BJ (cell line): ENCODE measurements at regions not wholly inside any gene's neighbourhood (a gene's known extent, or its start where the extent isn't known, plus 50 kb on each side); places are given as distances from the start of the nearest gene placed in this dataset.

Experiments
- CTCF ChIA-PET: fragments of 350-600 bp; formaldehyde crosslinking; extraction: SDS; loops from one replicate; lab custom pipeline; 2021; ENCODE audit warnings: antibody characterized with exemption, inconsistent platforms; lab: Yijun Ruan, JAX
- POLR2A ChIA-PET: fragments of 300-600 bp; sonication (Branson Sonifier 250); formaldehyde crosslinking; extraction: SDS; loops from one replicate; lab custom pipeline; 2021; ENCODE audit warnings: antibody characterized with exemption; lab: Charles Lee
- DNase-seq: peaks from one replicate; pipeline ENCODE4 v3.0.0-alpha.2; 2011; ENCODE audit warnings: low read depth
- H3K27me3 ChIP-seq: 2 replicates; pipeline ENCODE4 v1.6.0; 2011; ENCODE audit warnings: low read length; ENCODE audit not compliant: control insufficient read depth, insufficient read depth
- H3K36me3 ChIP-seq: 2 replicates; pipeline ENCODE4 v1.5.1; 2011; ENCODE audit warnings: low read length; ENCODE audit not compliant: control insufficient read depth, insufficient read depth
- H3K4me3 ChIP-seq: 2 replicates; pipeline ENCODE4 v1.5.1; 2011; ENCODE audit warnings: low read depth, mild to moderate bottlenecking, control low read depth, low read length
- CTCF ChIP-seq: IDR thresholded peaks from 2 replicates; pipeline ENCODE4 v1.5.1; 2011; ENCODE audit warnings: low read depth, mild to moderate bottlenecking, control low read depth, inconsistent platforms, low read length, moderate library complexity; ENCODE audit not compliant: insufficient read depth

DNA sequence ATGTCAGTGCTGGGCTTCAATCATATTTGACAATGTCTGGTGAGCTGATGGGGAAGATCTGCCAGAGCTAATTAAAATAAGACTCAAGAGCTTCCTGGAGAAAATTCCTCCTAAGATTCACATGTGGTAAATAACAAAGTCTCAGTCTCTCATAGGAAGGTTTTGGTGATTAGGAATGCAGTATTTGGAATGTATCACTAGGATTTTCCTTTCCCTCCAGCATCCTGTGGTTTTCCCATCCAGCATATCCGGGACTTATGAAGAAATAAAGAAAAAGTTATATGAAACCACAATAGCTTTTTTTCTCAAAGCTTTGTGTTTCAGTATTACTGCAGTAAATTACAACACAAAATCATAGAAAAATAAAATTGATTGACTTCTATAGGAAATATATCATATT is 1597.1 kb downstream of the ADGRL3 start:
- CTCF ChIA-PET = no interaction called here

GRCh38 chr4:62791386-62791785 is 1591.3 kb downstream of the ADGRL3 start:
- CTCF ChIA-PET = no interaction called here
- H3K36me3 ChIP-seq = no peaks in the 10 kb centered on the region
- H3K27me3 ChIP-seq = no peaks in the 10 kb centered on the region
- POLR2A ChIA-PET = no interaction called here
- DNase-seq = no peak
- TF ChIP-seq CTCF = no peak
- H3K4me3 ChIP-seq = no peak overlapping the region

More for the DNA sequence above, 1597.1 kb downstream of the ADGRL3 start:
- DNase-seq = no peak
- H3K4me3 ChIP-seq = no peak overlapping the region
- H3K27me3 ChIP-seq = no peaks in the 10 kb centered on the region
- POLR2A ChIA-PET = no interaction called here
- H3K36me3 ChIP-seq = no peaks in the 10 kb centered on the region
- no peak for TF ChIP-seq CTCF

DNA sequence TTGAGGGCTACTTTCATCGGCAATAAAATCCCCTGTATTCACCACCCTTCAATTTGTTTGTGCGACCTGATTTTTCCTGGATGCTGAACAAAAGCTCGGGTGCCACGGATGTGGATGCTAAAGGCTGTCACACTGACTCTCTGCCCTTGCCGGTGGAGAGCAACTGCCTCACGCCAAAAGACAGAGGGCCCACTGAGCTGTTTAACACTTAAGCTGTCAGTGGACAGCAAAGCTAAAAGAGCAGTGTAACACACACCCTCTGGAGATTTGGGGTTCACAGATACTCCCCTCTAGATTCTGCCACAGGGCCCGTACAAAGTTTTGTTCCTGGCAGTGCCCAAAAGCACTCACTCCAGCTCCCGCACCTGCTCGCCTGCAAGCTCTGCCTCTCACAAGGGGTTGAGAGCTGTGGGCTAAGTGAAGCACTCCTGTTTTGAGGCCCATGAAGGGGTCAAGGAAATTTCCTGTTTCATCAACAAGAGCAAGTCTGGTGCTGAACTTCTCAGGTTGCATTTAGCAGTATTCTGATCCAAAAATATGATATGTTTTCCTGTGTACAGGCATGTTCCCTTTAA is 1571.9 kb downstream of the ADGRL3 start:
- CTCF ChIA-PET = no interaction called here
- DNase-seq = no peak
- Histone ChIP-seq H3K4me3 (no peak overlapping the region), H3K36me3 (no peaks in the 10 kb centered on the region), H3K27me3 (no peaks in the 10 kb centered on the region)
- POLR2A ChIA-PET = no interaction called here
- no peak for TF ChIP-seq CTCF

- Histone ChIP-seq H3K36me3 (no peaks in the 10 kb centered on the region), H3K4me3 (no peak overlapping the region), H3K27me3 (no peaks in the 10 kb centered on the region)
- DNase-seq = no peak
- TF ChIP-seq CTCF = no peak
- POLR2A ChIA-PET = no interaction called here
- CTCF ChIA-PET = no interaction called here
These were observed 1540.2 kb downstream of the ADGRL3 start for GRCh38 chr4:62740296-62740695.

- no peaks in the 10 kb centered on the region for H3K36me3 ChIP-seq
- TF ChIP-seq CTCF = no peak
- no peak for DNase-seq
- POLR2A ChIA-PET = no interaction called here
- no peak overlapping the region for H3K4me3 ChIP-seq
- H3K27me3 ChIP-seq = no peaks in the 10 kb centered on the region
- CTCF ChIA-PET = no interaction called here
These were observed 1517.0 kb downstream of the ADGRL3 start for GRCh38 chr4:62717154-62717553.
